Astrocyte (in vitro differentiated cells and primary cell): ENCODE measurements at regions not wholly inside any gene's neighbourhood (a gene's known extent, or its start where the extent isn't known, plus 50 kb on each side); places are given as distances from the start of the nearest gene placed in this dataset.

Source experiments
- CTCF ChIP-seq: IDR thresholded peaks from 2 replicates; pipeline ENCODE4 v1.5.1; 2011; ENCODE audit warnings: low read depth, mild to moderate bottlenecking, inconsistent platforms, low read length, moderate library complexity; ENCODE audit not compliant: insufficient read depth
- EZH2 ChIP-seq: IDR thresholded peaks from 2 replicates; pipeline ENCODE4 v1.6.1; 2012; ENCODE audit warnings: mild to moderate bottlenecking, low read length, inconsistent platforms; ENCODE audit not compliant: insufficient read depth

- TF ChIP-seq CTCF (no peak), EZH2 (no peak)
Measured at GRCh38 chr2:51780353-51780752, 748.4 kb upstream of the NRXN1 start.
